ENCODE measurements at regions not wholly inside any gene's neighbourhood (a gene's known extent, or its start where the extent isn't known, plus 50 kb on each side); places are given as distances from the start of the nearest gene placed in this dataset.

DNA sequence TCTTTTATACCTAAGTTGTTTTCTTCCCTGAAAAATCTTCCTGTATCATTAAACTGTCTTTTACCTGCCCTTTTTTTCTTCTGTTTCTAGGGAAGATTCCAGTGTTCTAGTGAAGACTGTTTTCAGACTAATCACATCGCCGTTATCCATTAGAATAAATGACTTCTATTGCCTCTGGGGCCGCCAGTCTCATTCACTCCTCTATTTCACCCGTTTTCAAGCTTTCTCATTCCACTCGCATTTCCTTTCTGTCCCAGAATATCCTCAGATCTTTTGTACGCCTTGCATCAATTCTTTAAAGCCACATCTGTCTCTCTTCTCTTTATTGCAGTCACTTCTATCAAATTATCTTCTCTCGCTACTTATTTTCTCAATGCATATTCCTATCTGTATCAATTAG is 1035.6 kb upstream of the MIR17HG start:
- H3K27ac ChIP-seq (ENCODE audit: low read depth in 1 of 2, low read length in 2 of 2) = no peak overlapping the region
- WGBS = 89% methylated on average over 7 of the region's 7 CpGs
- H3K36me3 ChIP-seq (ENCODE audit: control insufficient read depth in 4 of 4, insufficient read depth in 3 of 4, low read depth in 1 of 4, low read length in 3 of 4) = no peaks in the 10 kb centered on the region
- no peak overlapping the region for H3K9ac ChIP-seq (ENCODE audit: low read depth in 1 of 2, low read length in 2 of 2)
- no peaks in the 10 kb centered on the region for H3K9me3 ChIP-seq (ENCODE audit: control insufficient read depth in 4 of 4, low read length in 3 of 4)
- TF ChIP-seq, protein P1, sequence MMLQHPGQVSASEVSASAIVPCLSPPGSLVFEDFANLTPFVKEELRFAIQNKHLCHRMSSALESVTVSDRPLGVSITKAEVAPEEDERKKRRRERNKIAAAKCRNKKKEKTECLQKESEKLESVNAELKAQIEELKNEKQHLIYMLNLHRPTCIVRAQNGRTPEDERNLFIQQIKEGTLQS (IDR thresholded peaks at IDR 0.05) = no peak
- H3K4me3 ChIP-seq (ENCODE audit: low read depth in 1 of 3, low read length in 3 of 3) = no peak overlapping the region
- peaks cover 0 to 11% (median 3%) of the 10 kb centered on the region in 4 donors for H3K4me1 ChIP-seq (ENCODE audit: control insufficient read depth in 4 of 4, insufficient read depth in 4 of 4, low read length in 3 of 4)
- no peaks in the 10 kb centered on the region for H3K27me3 ChIP-seq (ENCODE audit: control insufficient read depth in 4 of 4, insufficient read depth in 4 of 4, low read length in 3 of 4)
- no peak for DNase-seq (ENCODE audit: low spot score)

DNA sequence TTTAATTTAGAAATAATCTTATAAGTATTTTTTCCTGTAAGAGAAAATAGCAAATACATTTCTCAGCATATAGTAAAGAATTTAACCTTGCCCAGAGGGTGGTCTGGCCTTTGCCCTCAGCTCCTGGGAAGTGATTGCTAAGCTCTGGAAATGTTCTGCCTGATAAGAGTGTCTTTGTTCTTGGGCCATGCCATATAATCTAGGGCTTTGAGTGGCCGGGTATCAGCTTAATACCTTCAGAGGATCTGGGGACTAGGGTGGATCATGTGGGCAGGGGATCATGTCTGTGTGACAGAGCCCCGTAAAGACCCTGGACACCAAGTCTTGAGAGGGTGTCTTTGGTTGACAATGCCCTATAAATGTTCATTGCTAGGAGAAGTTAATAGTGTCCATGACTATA is 1032.4 kb upstream of the MIR17HG start:
- 59% methylated on average over 2 of the region's 2 CpGs for WGBS
- DNase-seq (ENCODE audit: low spot score) = no peak
- H3K36me3 ChIP-seq (ENCODE audit: control insufficient read depth in 4 of 4, insufficient read depth in 3 of 4, low read depth in 1 of 4, low read length in 3 of 4) = no peaks in the 10 kb centered on the region
- H3K9me3 ChIP-seq (ENCODE audit: control insufficient read depth in 4 of 4, low read length in 3 of 4) = no peaks in the 10 kb centered on the region
- TF ChIP-seq RXRA (IDR thresholded peaks at IDR 0.05) = no peak
- TF ChIP-seq, protein P2, sequence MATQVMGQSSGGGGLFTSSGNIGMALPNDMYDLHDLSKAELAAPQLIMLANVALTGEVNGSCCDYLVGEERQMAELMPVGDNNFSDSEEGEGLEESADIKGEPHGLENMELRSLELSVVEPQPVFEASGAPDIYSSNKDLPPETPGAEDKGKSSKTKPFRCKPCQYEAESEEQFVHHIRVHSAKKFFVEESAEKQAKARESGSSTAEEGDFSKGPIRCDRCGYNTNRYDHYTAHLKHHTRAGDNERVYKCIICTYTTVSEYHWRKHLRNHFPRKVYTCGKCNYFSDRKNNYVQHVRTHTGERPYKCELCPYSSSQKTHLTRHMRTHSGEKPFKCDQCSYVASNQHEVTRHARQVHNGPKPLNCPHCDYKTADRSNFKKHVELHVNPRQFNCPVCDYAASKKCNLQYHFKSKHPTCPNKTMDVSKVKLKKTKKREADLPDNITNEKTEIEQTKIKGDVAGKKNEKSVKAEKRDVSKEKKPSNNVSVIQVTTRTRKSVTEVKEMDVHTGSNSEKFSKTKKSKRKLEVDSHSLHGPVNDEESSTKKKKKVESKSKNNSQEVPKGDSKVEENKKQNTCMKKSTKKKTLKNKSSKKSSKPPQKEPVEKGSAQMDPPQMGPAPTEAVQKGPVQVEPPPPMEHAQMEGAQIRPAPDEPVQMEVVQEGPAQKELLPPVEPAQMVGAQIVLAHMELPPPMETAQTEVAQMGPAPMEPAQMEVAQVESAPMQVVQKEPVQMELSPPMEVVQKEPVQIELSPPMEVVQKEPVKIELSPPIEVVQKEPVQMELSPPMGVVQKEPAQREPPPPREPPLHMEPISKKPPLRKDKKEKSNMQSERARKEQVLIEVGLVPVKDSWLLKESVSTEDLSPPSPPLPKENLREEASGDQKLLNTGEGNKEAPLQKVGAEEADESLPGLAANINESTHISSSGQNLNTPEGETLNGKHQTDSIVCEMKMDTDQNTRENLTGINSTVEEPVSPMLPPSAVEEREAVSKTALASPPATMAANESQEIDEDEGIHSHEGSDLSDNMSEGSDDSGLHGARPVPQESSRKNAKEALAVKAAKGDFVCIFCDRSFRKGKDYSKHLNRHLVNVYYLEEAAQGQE (IDR thresholded peaks at IDR 0.05) = no peak
- no peak for TF ChIP-seq EGR1 (IDR thresholded peaks at IDR 0.05; ENCODE audit: low read depth in 2 of 2)
- TF ChIP-seq FOXA1 (IDR thresholded peaks at IDR 0.05) = no peak
- H3K4me3 ChIP-seq (ENCODE audit: low read depth in 1 of 3, low read length in 3 of 3) = no peak overlapping the region
- H3K27me3 ChIP-seq (ENCODE audit: control insufficient read depth in 4 of 4, insufficient read depth in 4 of 4, low read length in 3 of 4) = no peaks in the 10 kb centered on the region
- H3K4me1 ChIP-seq (ENCODE audit: control insufficient read depth in 4 of 4, insufficient read depth in 4 of 4, low read length in 3 of 4) = no peaks in the 10 kb centered on the region
- H3K27ac ChIP-seq (ENCODE audit: low read depth in 1 of 2, low read length in 2 of 2) = no peak overlapping the region
- H3K9ac ChIP-seq (ENCODE audit: low read depth in 1 of 2, low read length in 2 of 2) = no peak overlapping the region

DNA sequence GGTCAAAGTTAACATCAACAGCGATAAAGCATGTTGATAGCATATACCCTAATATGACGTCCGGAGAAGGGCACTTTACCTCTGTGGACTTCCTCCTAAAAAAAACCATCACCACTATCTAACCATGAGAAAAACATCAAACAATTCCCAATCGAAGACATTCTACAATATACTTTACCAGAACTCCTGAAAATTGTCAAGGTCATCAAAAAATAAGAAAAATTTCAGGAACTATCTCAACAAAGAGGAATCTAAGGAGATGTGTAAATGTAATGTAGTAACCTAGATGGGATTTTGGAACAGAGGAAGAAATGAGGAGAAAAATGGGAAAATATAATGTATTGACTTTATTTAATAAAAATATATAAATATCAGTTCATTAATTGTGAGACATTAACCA is 1026.8 kb upstream of the MIR17HG start:
- H3K9me3 ChIP-seq (ENCODE audit: control insufficient read depth in 4 of 4, low read length in 3 of 4) = no peaks in the 10 kb centered on the region
- H3K36me3 ChIP-seq (ENCODE audit: control insufficient read depth in 4 of 4, insufficient read depth in 3 of 4, low read depth in 1 of 4, low read length in 3 of 4) = no peaks in the 10 kb centered on the region
- 84% methylated on average over 4 of the region's 4 CpGs for WGBS
- no peak for TF ChIP-seq TAF1 (conservative IDR thresholded peaks at IDR 0.05)
- TF ChIP-seq, protein P3, sequence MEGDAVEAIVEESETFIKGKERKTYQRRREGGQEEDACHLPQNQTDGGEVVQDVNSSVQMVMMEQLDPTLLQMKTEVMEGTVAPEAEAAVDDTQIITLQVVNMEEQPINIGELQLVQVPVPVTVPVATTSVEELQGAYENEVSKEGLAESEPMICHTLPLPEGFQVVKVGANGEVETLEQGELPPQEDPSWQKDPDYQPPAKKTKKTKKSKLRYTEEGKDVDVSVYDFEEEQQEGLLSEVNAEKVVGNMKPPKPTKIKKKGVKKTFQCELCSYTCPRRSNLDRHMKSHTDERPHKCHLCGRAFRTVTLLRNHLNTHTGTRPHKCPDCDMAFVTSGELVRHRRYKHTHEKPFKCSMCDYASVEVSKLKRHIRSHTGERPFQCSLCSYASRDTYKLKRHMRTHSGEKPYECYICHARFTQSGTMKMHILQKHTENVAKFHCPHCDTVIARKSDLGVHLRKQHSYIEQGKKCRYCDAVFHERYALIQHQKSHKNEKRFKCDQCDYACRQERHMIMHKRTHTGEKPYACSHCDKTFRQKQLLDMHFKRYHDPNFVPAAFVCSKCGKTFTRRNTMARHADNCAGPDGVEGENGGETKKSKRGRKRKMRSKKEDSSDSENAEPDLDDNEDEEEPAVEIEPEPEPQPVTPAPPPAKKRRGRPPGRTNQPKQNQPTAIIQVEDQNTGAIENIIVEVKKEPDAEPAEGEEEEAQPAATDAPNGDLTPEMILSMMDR (IDR thresholded peaks at IDR 0.05; ENCODE audit: low read depth, low read length, missing input control) = no peak
- TF ChIP-seq SP1 (IDR thresholded peaks at IDR 0.05) = no peak
- no peak for TF ChIP-seq FOXA2 (IDR thresholded peaks at IDR 0.05)
- no peak for TF ChIP-seq YY1 (IDR thresholded peaks at IDR 0.05)
- no peak for TF ChIP-seq HNF4G (IDR thresholded peaks at IDR 0.05)
- no peak overlapping the region for H3K27ac ChIP-seq (ENCODE audit: low read depth in 1 of 2, low read length in 2 of 2)
- no peak for DNase-seq (ENCODE audit: low spot score)
- H3K4me3 ChIP-seq (ENCODE audit: low read depth in 1 of 3, low read length in 3 of 3) = no peak overlapping the region
- H3K4me1 ChIP-seq (ENCODE audit: control insufficient read depth in 4 of 4, insufficient read depth in 4 of 4, low read length in 3 of 4) = no peaks in the 10 kb centered on the region
- H3K27me3 ChIP-seq (ENCODE audit: control insufficient read depth in 4 of 4, insufficient read depth in 4 of 4, low read length in 3 of 4) = no peaks in the 10 kb centered on the region
- H3K9ac ChIP-seq (ENCODE audit: low read depth in 1 of 2, low read length in 2 of 2) = no peak overlapping the region

Measured in liver (tissue), 8 donors.